Osteoblast (primary cell): ENCODE measurements at regions not wholly inside any gene's neighbourhood (a gene's known extent, or its start where the extent isn't known, plus 50 kb on each side); places are given as distances from the start of the nearest gene placed in this dataset.

ENCODE experiments used
- DNase-seq: peaks from one replicate; pipeline ENCODE4 v3.0.0; 2011; ENCODE audit warnings: low spot score, mixed read lengths; ENCODE audit not compliant: insufficient read length; ENCODE audit errors: missing footprints
- H2AFZ ChIP-seq: 2 replicates; pipeline ENCODE4 v1.6.0; 2011; ENCODE audit warnings: mild to moderate bottlenecking, low read length
- H3K27ac ChIP-seq: 2 replicates; pipeline ENCODE4 v1.5.1; 2011; ENCODE audit warnings: mild to moderate bottlenecking, low read depth, low read length, moderate library complexity
- H3K27me3 ChIP-seq: 2 replicates; pipeline ENCODE4 v1.6.0; 2012; ENCODE audit warnings: mild to moderate bottlenecking, control low read depth, inconsistent platforms, low read length, moderate library complexity; ENCODE audit not compliant: insufficient read depth
- H3K36me3 ChIP-seq: 2 replicates; pipeline ENCODE4 v1.5.1; 2011; ENCODE audit warnings: mild to moderate bottlenecking, low read length, control low read depth, moderate library complexity; ENCODE audit not compliant: insufficient read depth
- H3K4me1 ChIP-seq: 2 replicates; pipeline ENCODE4 v1.5.1; 2011; ENCODE audit warnings: mild to moderate bottlenecking, low read length, control low read depth, moderate library complexity; ENCODE audit not compliant: insufficient read depth
- H3K4me2 ChIP-seq: 2 replicates; pipeline ENCODE4 v1.6.0; 2011; ENCODE audit warnings: mild to moderate bottlenecking, low read length; ENCODE audit not compliant: insufficient read depth
- H3K4me3 ChIP-seq: fragments of 200-600 bp; sonication (generic); 3 replicates; pipeline ENCODE4 v1.5.1; 2012; ENCODE audit warnings: mild to moderate bottlenecking, low read length, inconsistent platforms; ENCODE audit not compliant: insufficient read depth
- H3K79me2 ChIP-seq: 2 replicates; pipeline ENCODE4 v1.6.0; 2012; ENCODE audit warnings: mild to moderate bottlenecking, low read length, control low read depth, inconsistent platforms; ENCODE audit not compliant: insufficient read depth
- H3K9me3 ChIP-seq: 2 replicates; pipeline ENCODE4 v1.5.1; 2011; ENCODE audit warnings: low read depth, low read length, control low read depth
- H4K20me1 ChIP-seq: 2 replicates; pipeline ENCODE4 v1.6.0; 2012; ENCODE audit warnings: mild to moderate bottlenecking, low read length, control low read depth; ENCODE audit not compliant: insufficient read depth
- TF ChIP-seq, protein P1 (sequence below): IDR thresholded peaks from 2 replicates; pipeline ENCODE4 v1.5.1; 2011; ENCODE audit warnings: mild to moderate bottlenecking, low read depth, low read length, moderate library complexity; ENCODE audit errors: extremely low read depth

DNA sequence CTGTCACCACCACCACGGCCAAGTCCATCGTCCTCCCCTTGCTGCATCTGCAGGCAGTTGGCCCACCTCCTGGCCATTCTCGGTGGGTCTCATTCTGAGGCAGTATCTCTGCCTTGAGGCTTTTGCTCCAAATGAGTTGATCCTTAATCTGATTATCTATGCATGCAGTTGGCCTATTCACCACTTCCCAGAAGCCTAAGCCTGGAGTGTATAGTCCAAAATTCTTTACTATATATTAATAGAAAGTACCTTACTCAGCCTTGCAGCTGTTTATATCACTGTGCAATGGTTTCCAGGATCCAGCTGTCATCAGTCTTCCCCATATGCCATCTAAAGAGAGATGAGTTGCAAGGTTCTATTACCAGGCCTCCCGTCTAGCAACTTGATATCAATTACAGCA is 292.4 kb downstream of the SS18 start:
- Histone ChIP-seq H3K27me3 (no peaks in the 10 kb centered on the region), H4K20me1 (no peaks in the 10 kb centered on the region), H3K4me2 (no peak overlapping the region), H3K36me3 (no peaks in the 10 kb centered on the region), H3K27ac (no peak overlapping the region), H3K4me1 (no peaks in the 10 kb centered on the region), H3K4me3 (no peak overlapping the region), H2AFZ (no peak overlapping the region), H3K79me2 (no peaks in the 10 kb centered on the region), H3K9me3 (no peaks in the 10 kb centered on the region)
- TF ChIP-seq, protein P1, sequence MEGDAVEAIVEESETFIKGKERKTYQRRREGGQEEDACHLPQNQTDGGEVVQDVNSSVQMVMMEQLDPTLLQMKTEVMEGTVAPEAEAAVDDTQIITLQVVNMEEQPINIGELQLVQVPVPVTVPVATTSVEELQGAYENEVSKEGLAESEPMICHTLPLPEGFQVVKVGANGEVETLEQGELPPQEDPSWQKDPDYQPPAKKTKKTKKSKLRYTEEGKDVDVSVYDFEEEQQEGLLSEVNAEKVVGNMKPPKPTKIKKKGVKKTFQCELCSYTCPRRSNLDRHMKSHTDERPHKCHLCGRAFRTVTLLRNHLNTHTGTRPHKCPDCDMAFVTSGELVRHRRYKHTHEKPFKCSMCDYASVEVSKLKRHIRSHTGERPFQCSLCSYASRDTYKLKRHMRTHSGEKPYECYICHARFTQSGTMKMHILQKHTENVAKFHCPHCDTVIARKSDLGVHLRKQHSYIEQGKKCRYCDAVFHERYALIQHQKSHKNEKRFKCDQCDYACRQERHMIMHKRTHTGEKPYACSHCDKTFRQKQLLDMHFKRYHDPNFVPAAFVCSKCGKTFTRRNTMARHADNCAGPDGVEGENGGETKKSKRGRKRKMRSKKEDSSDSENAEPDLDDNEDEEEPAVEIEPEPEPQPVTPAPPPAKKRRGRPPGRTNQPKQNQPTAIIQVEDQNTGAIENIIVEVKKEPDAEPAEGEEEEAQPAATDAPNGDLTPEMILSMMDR = no peak
- DNase-seq = no peak

DNA sequence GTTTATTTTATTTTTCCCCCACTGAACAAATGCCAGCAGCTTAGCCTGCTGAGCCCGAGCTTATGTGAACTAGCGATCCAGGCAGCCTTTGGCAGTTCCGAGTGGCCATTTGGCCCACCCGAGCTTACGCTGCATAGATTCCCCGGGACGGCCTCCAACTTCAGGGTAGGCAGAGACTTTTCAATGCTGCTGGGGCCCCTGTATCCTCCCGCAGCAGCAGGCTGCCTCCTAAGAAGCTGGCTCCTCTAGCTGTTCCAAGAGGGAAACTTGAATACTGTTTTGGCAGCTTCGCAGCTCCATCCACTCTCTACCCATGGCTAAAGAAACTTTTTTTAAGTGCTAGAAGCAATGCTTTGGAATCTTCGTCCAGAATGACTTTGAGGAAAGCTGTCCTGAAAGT is 295.2 kb downstream of the SS18 start:
- H3K9me3 ChIP-seq = no peaks in the 10 kb centered on the region
- no peak overlapping the region for H3K27ac ChIP-seq
- TF ChIP-seq, protein P1 = no peak
- no peak overlapping the region for H2AFZ ChIP-seq
- H3K4me1 ChIP-seq = no peaks in the 10 kb centered on the region
- no peaks in the 10 kb centered on the region for H3K36me3 ChIP-seq
- H3K4me3 ChIP-seq = no peak overlapping the region
- no peak overlapping the region for H3K4me2 ChIP-seq
- no peak for DNase-seq
- H3K79me2 ChIP-seq = no peaks in the 10 kb centered on the region
- H4K20me1 ChIP-seq = no peaks in the 10 kb centered on the region
- H3K27me3 ChIP-seq = no peaks in the 10 kb centered on the region

DNA sequence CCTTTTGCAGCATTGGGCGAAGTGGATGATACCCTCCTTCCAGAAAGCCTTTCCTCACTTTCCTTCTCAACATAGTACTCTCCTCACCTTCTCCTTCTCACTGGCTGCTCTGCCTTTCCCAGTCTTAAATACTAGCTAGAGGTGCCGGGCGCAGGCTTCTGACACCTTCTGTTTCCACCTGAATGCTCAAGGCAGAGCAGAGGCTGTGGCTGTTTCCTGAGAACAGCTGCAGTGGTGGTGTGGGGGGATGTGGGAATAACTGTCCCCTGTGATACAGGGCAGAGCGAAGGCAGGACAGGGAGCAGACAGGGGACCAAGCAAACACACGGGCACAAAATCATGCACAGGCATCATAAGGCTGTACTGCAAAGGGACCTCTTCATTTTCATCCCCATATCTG is 303.1 kb downstream of the SS18 start:
- no peaks in the 10 kb centered on the region for H4K20me1 ChIP-seq
- H3K27ac ChIP-seq = peak overlapping the region; percentile 19
- H3K4me3 ChIP-seq = no peak overlapping the region
- no peak overlapping the region for H2AFZ ChIP-seq
- H3K36me3 ChIP-seq = no peaks in the 10 kb centered on the region
- H3K4me1 ChIP-seq = peaks cover 9% of the 10 kb centered on the region
- no peaks in the 10 kb centered on the region for H3K9me3 ChIP-seq
- no peak for DNase-seq
- no peaks in the 10 kb centered on the region for H3K79me2 ChIP-seq
- peak overlapping the region; percentile 8 for H3K4me2 ChIP-seq
- TF ChIP-seq, protein P1 = no peak
- H3K27me3 ChIP-seq = no peaks in the 10 kb centered on the region

DNA sequence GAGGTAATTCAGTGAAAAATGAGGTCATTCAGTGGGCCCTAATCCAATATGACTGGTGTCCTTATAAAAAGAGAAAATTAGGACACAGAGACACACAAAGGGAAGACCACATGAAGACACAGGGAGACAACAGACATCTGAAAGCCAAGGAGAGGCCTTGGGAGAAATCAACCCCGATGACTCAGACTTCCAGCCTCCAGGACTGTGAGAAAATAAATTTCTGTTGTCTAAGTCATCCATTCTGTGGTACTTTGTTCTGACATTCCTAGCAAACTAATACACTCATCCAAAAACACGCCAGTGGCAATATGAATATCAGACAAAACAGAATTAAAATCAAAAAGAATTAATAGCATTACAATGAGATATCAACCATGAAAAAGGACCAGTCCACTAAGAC is 303.7 kb downstream of the SS18 start:
- DNase-seq = peak; percentile 56
- Histone ChIP-seq H3K4me3 (no peak overlapping the region), H3K4me1 (peaks cover 9% of the 10 kb centered on the region), H2AFZ (no peak overlapping the region), H3K27ac (peak overlapping the region; percentile 19), H3K36me3 (no peaks in the 10 kb centered on the region), H3K4me2 (peak overlapping the region; percentile 8), H3K27me3 (no peaks in the 10 kb centered on the region), H4K20me1 (no peaks in the 10 kb centered on the region), H3K79me2 (no peaks in the 10 kb centered on the region), H3K9me3 (no peaks in the 10 kb centered on the region)
- TF ChIP-seq, protein P1 = no peak
